DND-41 (cell line): ENCODE measurements at regions not wholly inside any gene's neighbourhood (a gene's known extent, or its start where the extent isn't known, plus 50 kb on each side); places are given as distances from the start of the nearest gene placed in this dataset.

Experiments
- ATAC-seq: fragments of 200-7000 bp; cut with Tn5 transposase; 3 replicates; pipeline ENCODE4 v1.9.1; 2021; ENCODE audit warnings: low read depth; ENCODE audit not compliant: insufficient read depth
- DNase-seq: peaks from one replicate; pipeline ENCODE4 v3.0.0-alpha.2; 2020
- H2AFZ ChIP-seq: 2 replicates; pipeline ENCODE4 v1.6.0; 2012; ENCODE audit warnings: low read depth, low read length
- H3K27ac ChIP-seq: 2 replicates; pipeline ENCODE4 v1.5.1; 2012; ENCODE audit warnings: low read length, inconsistent platforms
- H3K27me3 ChIP-seq: fragments of 200-600 bp; sonication (generic); 2 replicates; pipeline ENCODE4 v1.6.0; 2012; ENCODE audit warnings: low read length, mild to moderate bottlenecking, inconsistent platforms; ENCODE audit not compliant: insufficient read depth, poor library complexity
- H3K36me3 ChIP-seq: 2 replicates; pipeline ENCODE4 v1.5.1; 2012; ENCODE audit warnings: low read length, inconsistent platforms; ENCODE audit not compliant: insufficient read depth
- H3K4me1 ChIP-seq: 2 replicates; pipeline ENCODE4 v1.5.1; 2012; ENCODE audit warnings: mild to moderate bottlenecking, low read length; ENCODE audit not compliant: insufficient read depth
- H3K4me2 ChIP-seq: 2 replicates; pipeline ENCODE4 v1.6.0; 2012; ENCODE audit warnings: mild to moderate bottlenecking, moderate library complexity, low read length, inconsistent platforms; ENCODE audit not compliant: insufficient read depth
- H3K4me3 ChIP-seq, 2 experiments: fragments of 200-600 bp in 1 of 2; shearing (Covaris generic) in 1 of 2; 2 replicates each; pipeline ENCODE4 v1.5.1; 2012 to 2016; ENCODE audit warnings: inconsistent platforms in 2 of 2, low read length in 2 of 2, mild to moderate bottlenecking in 2 of 2, low read depth in 1 of 2, moderate library complexity in 1 of 2
- H3K79me2 ChIP-seq: 2 replicates; pipeline ENCODE4 v1.6.0; 2012; ENCODE audit warnings: low read length, inconsistent platforms; ENCODE audit not compliant: insufficient read depth
- H3K9ac ChIP-seq: 2 replicates; pipeline ENCODE4 v1.6.0; 2012; ENCODE audit warnings: low read depth, mild to moderate bottlenecking, inconsistent platforms, low read length, moderate library complexity
- H3K9me3 ChIP-seq: 2 replicates; pipeline ENCODE4 v1.5.1; 2012; ENCODE audit warnings: low read length, moderate library complexity, mild to moderate bottlenecking, inconsistent platforms; ENCODE audit not compliant: insufficient read depth, severe bottlenecking
- H4K20me1 ChIP-seq: 2 replicates; pipeline ENCODE4 v1.6.0; 2012; ENCODE audit warnings: low read length; ENCODE audit not compliant: insufficient read depth
- CTCF ChIP-seq: IDR thresholded peaks from 2 replicates; pipeline ENCODE4 v1.5.1; 2012; ENCODE audit warnings: borderline replicate concordance, low read length, moderate library complexity, mild to moderate bottlenecking; ENCODE audit not compliant: poor library complexity, severe bottlenecking; ENCODE audit errors: extremely low read depth
- EZH2 ChIP-seq: IDR thresholded peaks from 3 replicates; pipeline ENCODE4 v1.6.1; 2012; ENCODE audit warnings: borderline replicate concordance, low read depth, mild to moderate bottlenecking, moderate library complexity, low read length, inconsistent platforms; ENCODE audit not compliant: severe bottlenecking

DNA sequence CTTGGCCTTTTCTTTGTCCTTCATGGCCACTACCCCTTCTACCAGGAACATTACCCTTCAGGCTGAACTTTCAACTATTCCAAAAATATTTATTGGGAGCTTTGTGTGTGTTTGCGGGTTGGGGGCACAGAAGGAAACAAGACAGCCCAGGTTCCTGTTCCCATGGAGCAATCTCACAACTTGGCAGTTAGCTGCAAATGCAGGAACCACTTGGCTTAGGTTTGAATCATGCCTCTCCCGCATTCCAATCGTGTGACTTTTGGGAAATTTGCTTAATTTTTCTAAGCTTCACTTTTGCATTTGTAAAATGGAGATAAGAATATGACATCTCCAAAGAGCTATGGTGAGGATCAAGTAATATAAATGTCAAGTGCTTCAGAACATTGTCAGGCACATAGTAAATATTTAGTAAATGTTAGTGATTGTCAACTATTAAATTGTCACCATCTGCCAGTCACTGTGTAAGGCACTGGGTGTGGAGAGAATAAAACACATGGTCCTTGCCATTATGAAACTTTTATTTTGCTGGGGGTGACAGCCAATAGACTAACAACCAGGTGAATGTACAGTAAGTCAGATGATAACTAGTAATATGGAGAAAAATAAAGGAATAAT lies 277.1 kb downstream of the SNX13 start:
- no peaks in the 10 kb centered on the region for H3K36me3 ChIP-seq
- no peaks in the 10 kb centered on the region for H3K79me2 ChIP-seq
- H3K27me3 ChIP-seq = no peaks in the 10 kb centered on the region
- DNase-seq = no peak
- no peak for ATAC-seq
- H3K4me2 ChIP-seq = no peak overlapping the region
- no peaks in the 10 kb centered on the region for H3K4me1 ChIP-seq
- TF ChIP-seq EZH2 = no peak
- no peak for TF ChIP-seq CTCF
- no peaks in the 10 kb centered on the region for H3K9me3 ChIP-seq
- H3K27ac ChIP-seq = no peak overlapping the region
- no peaks in the 10 kb centered on the region for H4K20me1 ChIP-seq
- no peak overlapping the region for H3K9ac ChIP-seq
- H2AFZ ChIP-seq = no peak overlapping the region
- no peak overlapping the region for H3K4me3 ChIP-seq

GRCh38 chr7:17665029-17665428 lies 275.3 kb downstream of the SNX13 start:
- Histone ChIP-seq H3K79me2 (no peaks in the 10 kb centered on the region), H3K27ac (no peak overlapping the region), H4K20me1 (no peaks in the 10 kb centered on the region), H3K9ac (no peak overlapping the region), H2AFZ (no peak overlapping the region), H3K9me3 (no peaks in the 10 kb centered on the region), H3K36me3 (no peaks in the 10 kb centered on the region), H3K4me1 (no peaks in the 10 kb centered on the region), H3K4me3 (no peak overlapping the region), H3K4me2 (no peak overlapping the region), H3K27me3 (no peaks in the 10 kb centered on the region)
- no peak for DNase-seq
- TF ChIP-seq CTCF = no peak
- no peak for TF ChIP-seq EZH2
- ATAC-seq = no peak

DNA sequence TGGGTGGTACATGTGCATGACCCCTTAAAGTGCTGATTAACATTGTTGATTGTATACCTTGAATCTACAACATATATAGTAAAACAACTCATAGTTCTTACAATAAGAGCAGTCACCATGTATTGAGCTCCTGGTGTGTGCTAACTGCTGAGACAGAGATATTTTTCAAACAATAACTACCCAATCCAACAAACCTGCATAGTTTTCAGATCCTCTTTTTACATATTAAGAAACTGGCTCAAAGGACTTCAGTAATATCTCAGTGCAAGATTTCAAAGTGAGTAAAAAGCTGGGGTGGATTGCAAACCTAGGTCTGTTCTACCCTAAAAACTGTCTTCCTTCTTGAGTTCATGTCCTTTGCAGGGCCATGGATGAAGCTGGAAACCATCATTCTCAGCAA lies 272.2 kb downstream of the SNX13 start:
- H3K9me3 ChIP-seq = no peaks in the 10 kb centered on the region
- ATAC-seq (no peak), DNase-seq (no peak)
- H3K4me2 ChIP-seq = no peak overlapping the region
- H4K20me1 ChIP-seq = no peaks in the 10 kb centered on the region
- H3K4me3 ChIP-seq = no peak overlapping the region
- no peak for TF ChIP-seq EZH2
- TF ChIP-seq CTCF = no peak
- H3K27me3 ChIP-seq = no peaks in the 10 kb centered on the region
- no peak overlapping the region for H2AFZ ChIP-seq
- H3K27ac ChIP-seq = no peak overlapping the region
- H3K79me2 ChIP-seq = no peaks in the 10 kb centered on the region
- no peaks in the 10 kb centered on the region for H3K36me3 ChIP-seq
- H3K9ac ChIP-seq = no peak overlapping the region
- H3K4me1 ChIP-seq = no peaks in the 10 kb centered on the region

GRCh38 chr7:17669204-17669603 lies 271.1 kb downstream of the SNX13 start:
- Histone ChIP-seq H3K4me1 (no peaks in the 10 kb centered on the region), H2AFZ (no peak overlapping the region), H3K27me3 (no peaks in the 10 kb centered on the region), H3K4me2 (no peak overlapping the region), H3K9me3 (no peaks in the 10 kb centered on the region), H3K9ac (no peak overlapping the region), H3K79me2 (no peaks in the 10 kb centered on the region), H3K27ac (no peak overlapping the region), H3K4me3 (no peak overlapping the region), H4K20me1 (no peaks in the 10 kb centered on the region), H3K36me3 (no peaks in the 10 kb centered on the region)
- DNase-seq = no peak
- no peak for ATAC-seq
- no peak for TF ChIP-seq CTCF
- no peak for TF ChIP-seq EZH2
